Astrocyte (in vitro differentiated cells and primary cell): ENCODE measurements at regions not wholly inside any gene's neighbourhood (a gene's known extent, or its start where the extent isn't known, plus 50 kb on each side); places are given as distances from the start of the nearest gene placed in this dataset.
"Not testable (repeated sequence)": the region's sequence is repeated elsewhere in the genome, so short reads cannot be mapped to it uniquely, and the experiment has no call there.

ENCODE experiments used
- DNase-seq: peaks from one replicate; pipeline ENCODE4 v3.0.0-alpha.2; 2010; ENCODE audit warnings: low read depth
- FAIRE-seq: peaks from 2 replicates; lab custom pipeline; 2011; peaks lifted over from hg19 to GRCh38; lab: Jason Lieb, UNC
- H2AFZ ChIP-seq: 2 replicates; pipeline ENCODE4 v1.6.0; 2012; ENCODE audit warnings: low read depth, low read length, inconsistent platforms
- H3K27ac ChIP-seq: 2 replicates; pipeline ENCODE4 v1.5.1; 2011; ENCODE audit warnings: low read depth, low read length, inconsistent platforms
- H3K27me3 ChIP-seq: 2 replicates; pipeline ENCODE4 v1.6.0; 2011; ENCODE audit warnings: low read length, inconsistent platforms; ENCODE audit not compliant: insufficient read depth
- H3K36me3 ChIP-seq: 2 replicates; pipeline ENCODE4 v1.5.1; 2011; ENCODE audit warnings: low read length, inconsistent platforms; ENCODE audit not compliant: insufficient read depth
- H3K4me1 ChIP-seq: 2 replicates; pipeline ENCODE4 v1.5.1; 2011; ENCODE audit warnings: low read length, inconsistent platforms; ENCODE audit not compliant: insufficient read depth
- H3K4me2 ChIP-seq: 2 replicates; pipeline ENCODE4 v1.6.0; 2012; ENCODE audit warnings: low read length, inconsistent platforms
- H3K4me3 ChIP-seq: 2 replicates; pipeline ENCODE4 v1.5.1; 2011; ENCODE audit warnings: low read depth, mild to moderate bottlenecking, low read length, inconsistent platforms; ENCODE audit not compliant: insufficient read depth
- H3K79me2 ChIP-seq: 2 replicates; pipeline ENCODE4 v1.6.0; 2012; ENCODE audit warnings: mild to moderate bottlenecking, low read length, inconsistent platforms; ENCODE audit not compliant: insufficient read depth
- H3K9ac ChIP-seq: 2 replicates; pipeline ENCODE4 v1.6.0; 2012; ENCODE audit warnings: mild to moderate bottlenecking, low read length, inconsistent platforms
- H3K9me3 ChIP-seq: 2 replicates; pipeline ENCODE4 v1.5.1; 2012; ENCODE audit warnings: low read depth, mild to moderate bottlenecking, low read length, inconsistent platforms; ENCODE audit not compliant: insufficient read depth
- H4K20me1 ChIP-seq: 2 replicates; pipeline ENCODE4 v1.6.0; 2012; ENCODE audit warnings: low read length, inconsistent platforms; ENCODE audit not compliant: insufficient read depth
- H3K27ac Mint-ChIP-seq: one replicate; pipeline ENCODE4 v1.8.0; 2021; ENCODE audit warnings: mild to moderate bottlenecking, mixed read lengths; ENCODE audit not compliant: unreplicated experiment
- H3K27me3 Mint-ChIP-seq: one replicate; pipeline ENCODE4 v1.8.0; 2021; ENCODE audit warnings: low read depth, mixed read lengths; ENCODE audit not compliant: unreplicated experiment
- H3K36me3 Mint-ChIP-seq: one replicate; pipeline ENCODE4 v1.8.0; 2021; ENCODE audit warnings: low read depth, mixed read lengths; ENCODE audit not compliant: unreplicated experiment
- H3K4me1 Mint-ChIP-seq: one replicate; pipeline ENCODE4 v1.8.0; 2021; ENCODE audit warnings: low read depth, mixed read lengths; ENCODE audit not compliant: unreplicated experiment
- H3K4me3 Mint-ChIP-seq: one replicate; pipeline ENCODE4 v1.8.0; 2021; ENCODE audit warnings: mild to moderate bottlenecking, moderate library complexity, mixed read lengths; ENCODE audit not compliant: unreplicated experiment
- H3K9me3 Mint-ChIP-seq: one replicate; pipeline ENCODE4 v1.8.0; 2021; ENCODE audit warnings: mild to moderate bottlenecking, mixed read lengths; ENCODE audit not compliant: unreplicated experiment
- EZH2 ChIP-seq: IDR thresholded peaks from 2 replicates; pipeline ENCODE4 v1.6.1; 2012; ENCODE audit warnings: mild to moderate bottlenecking, low read length, inconsistent platforms; ENCODE audit not compliant: insufficient read depth
- TF ChIP-seq, protein P1 (sequence below): IDR thresholded peaks from 2 replicates; pipeline ENCODE4 v1.5.1; 2011; ENCODE audit warnings: low read depth, mild to moderate bottlenecking, inconsistent platforms, low read length, moderate library complexity; ENCODE audit not compliant: insufficient read depth

DNA sequence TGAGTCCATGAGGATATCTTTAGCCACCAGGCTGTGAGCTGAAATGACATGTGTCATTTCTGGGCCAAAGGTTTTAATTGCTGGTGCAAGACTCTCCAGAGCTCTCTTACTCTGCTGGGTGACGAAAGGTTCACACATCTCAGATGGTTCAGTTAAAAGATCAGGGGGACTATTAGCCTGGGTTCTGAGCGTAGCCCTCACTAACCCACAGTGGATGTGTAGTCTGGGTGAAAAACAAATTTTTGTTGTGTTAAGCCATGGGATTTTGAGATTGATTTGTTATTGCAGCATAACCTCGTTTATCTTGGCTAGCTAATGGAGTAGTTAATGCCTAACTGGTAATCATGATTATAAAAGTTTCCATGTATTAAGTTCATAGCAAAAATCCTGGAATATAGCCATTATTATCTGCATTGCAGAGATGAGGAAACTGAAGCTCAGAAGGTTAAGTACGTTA lies 251.5 kb downstream of the RMST start:
- Mint-ChIP-seq H3K4me3 (no peak overlapping the region), H3K9me3 (no peaks in the 10 kb centered on the region), H3K27ac (no peak overlapping the region), H3K27me3 (peaks cover 2% of the 10 kb centered on the region), H3K36me3 (no peaks in the 10 kb centered on the region), H3K4me1 (no peaks in the 10 kb centered on the region)
- H3K4me1 ChIP-seq = no peaks in the 10 kb centered on the region
- no peak overlapping the region for H3K4me3 ChIP-seq
- FAIRE-seq = no peak
- no peak overlapping the region for H2AFZ ChIP-seq
- no peak overlapping the region for H3K4me2 ChIP-seq
- DNase-seq = no peak
- no peaks in the 10 kb centered on the region for H3K27me3 ChIP-seq
- H4K20me1 ChIP-seq = no peaks in the 10 kb centered on the region
- H3K36me3 ChIP-seq = no peaks in the 10 kb centered on the region
- no peak overlapping the region for H3K9ac ChIP-seq
- no peaks in the 10 kb centered on the region for H3K9me3 ChIP-seq
- no peaks in the 10 kb centered on the region for H3K79me2 ChIP-seq
- no peak overlapping the region for H3K27ac ChIP-seq
- TF ChIP-seq, protein P1, sequence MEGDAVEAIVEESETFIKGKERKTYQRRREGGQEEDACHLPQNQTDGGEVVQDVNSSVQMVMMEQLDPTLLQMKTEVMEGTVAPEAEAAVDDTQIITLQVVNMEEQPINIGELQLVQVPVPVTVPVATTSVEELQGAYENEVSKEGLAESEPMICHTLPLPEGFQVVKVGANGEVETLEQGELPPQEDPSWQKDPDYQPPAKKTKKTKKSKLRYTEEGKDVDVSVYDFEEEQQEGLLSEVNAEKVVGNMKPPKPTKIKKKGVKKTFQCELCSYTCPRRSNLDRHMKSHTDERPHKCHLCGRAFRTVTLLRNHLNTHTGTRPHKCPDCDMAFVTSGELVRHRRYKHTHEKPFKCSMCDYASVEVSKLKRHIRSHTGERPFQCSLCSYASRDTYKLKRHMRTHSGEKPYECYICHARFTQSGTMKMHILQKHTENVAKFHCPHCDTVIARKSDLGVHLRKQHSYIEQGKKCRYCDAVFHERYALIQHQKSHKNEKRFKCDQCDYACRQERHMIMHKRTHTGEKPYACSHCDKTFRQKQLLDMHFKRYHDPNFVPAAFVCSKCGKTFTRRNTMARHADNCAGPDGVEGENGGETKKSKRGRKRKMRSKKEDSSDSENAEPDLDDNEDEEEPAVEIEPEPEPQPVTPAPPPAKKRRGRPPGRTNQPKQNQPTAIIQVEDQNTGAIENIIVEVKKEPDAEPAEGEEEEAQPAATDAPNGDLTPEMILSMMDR = no peak
- no peak for TF ChIP-seq EZH2

DNA sequence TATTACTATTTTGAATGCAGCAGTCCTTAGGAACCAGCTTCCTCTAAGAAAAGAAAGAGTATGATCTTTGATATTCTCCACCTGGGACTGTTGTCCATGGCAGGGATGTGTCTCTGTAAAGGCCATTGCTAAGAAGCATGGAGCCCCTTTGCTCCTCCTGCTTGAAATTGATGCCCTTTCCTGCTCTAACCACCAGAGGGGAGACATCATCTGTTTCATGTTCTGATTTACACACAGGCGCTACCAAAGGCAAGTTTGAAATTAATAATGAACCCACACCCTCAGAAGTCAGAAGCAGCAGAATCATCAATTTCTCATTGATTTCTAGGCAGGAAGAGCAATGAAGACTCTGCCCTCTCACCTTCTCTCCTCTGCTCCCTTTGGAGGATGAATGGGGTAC lies 253.8 kb downstream of the RMST start:
- Histone ChIP-seq H3K4me3 (no peak overlapping the region), H4K20me1 (no peaks in the 10 kb centered on the region), H3K9ac (no peak overlapping the region), H3K9me3 (no peaks in the 10 kb centered on the region), H3K79me2 (no peaks in the 10 kb centered on the region), H3K4me2 (no peak overlapping the region), H3K27ac (no peak overlapping the region), H3K36me3 (no peaks in the 10 kb centered on the region), H3K27me3 (no peaks in the 10 kb centered on the region), H2AFZ (no peak overlapping the region), H3K4me1 (no peaks in the 10 kb centered on the region)
- no peak overlapping the region for H3K4me3 Mint-ChIP-seq
- FAIRE-seq (no peak), DNase-seq (no peak)
- TF ChIP-seq, protein P1 = no peak
- TF ChIP-seq EZH2 = no peak
- peaks cover 2% of the 10 kb centered on the region for H3K27me3 Mint-ChIP-seq
- H3K27ac Mint-ChIP-seq = no peak overlapping the region
- H3K36me3 Mint-ChIP-seq = no peaks in the 10 kb centered on the region
- H3K9me3 Mint-ChIP-seq = peaks cover under 1% of the 10 kb centered on the region
- H3K4me1 Mint-ChIP-seq = no peaks in the 10 kb centered on the region

DNA sequence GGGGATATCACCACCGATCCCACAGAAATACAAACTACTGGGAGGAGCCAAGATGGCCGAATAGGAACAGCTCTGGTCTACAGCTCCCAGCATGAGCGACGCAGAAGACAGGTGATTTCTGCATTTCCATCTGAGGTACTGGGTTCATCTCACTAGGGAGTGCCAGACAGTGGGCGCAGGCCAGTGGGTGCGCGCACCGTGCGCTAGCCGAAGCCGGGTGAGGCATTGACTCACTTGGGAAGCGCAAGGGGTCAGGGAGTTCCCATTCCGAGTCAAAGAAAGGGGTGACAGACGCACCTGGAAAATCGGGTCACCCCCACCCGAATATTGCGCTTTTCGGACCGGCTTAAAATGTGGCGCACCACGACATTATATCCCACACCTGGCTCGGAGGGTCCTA lies 261.2 kb downstream of the RMST start:
- not testable (repeated sequence) for H3K4me2 ChIP-seq, H3K4me1 ChIP-seq, FAIRE-seq, H3K9ac ChIP-seq, H4K20me1 ChIP-seq, H2AFZ ChIP-seq, H3K4me3 Mint-ChIP-seq, H3K36me3 ChIP-seq, H3K9me3 Mint-ChIP-seq, H3K27me3 Mint-ChIP-seq, H3K4me1 Mint-ChIP-seq, H3K79me2 ChIP-seq, H3K27me3 ChIP-seq, H3K36me3 Mint-ChIP-seq, H3K27ac Mint-ChIP-seq, H3K4me3 ChIP-seq, H3K27ac ChIP-seq, DNase-seq, H3K9me3 ChIP-seq
